Transverse colon (tissue), 4 donors: ENCODE measurements at regions not wholly inside any gene's neighbourhood (a gene's known extent, or its start where the extent isn't known, plus 50 kb on each side); places are given as distances from the start of the nearest gene placed in this dataset.

Experiments
- CTCF ChIP-seq, 5 experiments: fragments of 200-600 bp in 3 of 5; fragments of 450-650 bp in 2 of 5; sonication (generic) in 3 of 5; IDR thresholded peaks; 1 replicate in 2 of 5; 2 replicates in 3 of 5; pipeline ENCODE4 v1.5.1; 2016 to 2017; ENCODE audit warnings: antibody characterized with exemption in 5 of 5, inconsistent platforms in 3 of 5, mild to moderate bottlenecking in 2 of 5, moderate library complexity in 1 of 5
- EP300 ChIP-seq: sonication (generic); formaldehyde crosslinking; IDR thresholded peaks from one replicate; pipeline ENCODE4 v1.6.1; 2017; ENCODE audit warnings: antibody characterized with exemption, low read depth
- POLR2AphosphoS5 ChIP-seq, 3 donors: sonication (generic); formaldehyde crosslinking; IDR thresholded peaks; one replicate each; pipeline ENCODE4 v1.6.1; 2016; ENCODE audit warnings: antibody characterized with exemption in 3 of 3

GRCh38 chr11:8828580-8829361 is 82.2 kb upstream of the AKIP1 start:
- TF ChIP-seq POLR2AphosphoS5 (IDR thresholded peaks at IDR 0.05) (no peak), CTCF (IDR thresholded peaks at IDR 0.05) (no peak), EP300 (no peak)
